ENCODE measurements at regions not wholly inside any gene's neighbourhood (a gene's known extent, or its start where the extent isn't known, plus 50 kb on each side); places are given as distances from the start of the nearest gene placed in this dataset.

GRCh38 chr6:138590796-138591709 lies 91.8 kb upstream of the NHSL1 start (continued):
- no peak for TF ChIP-seq LRRFIP1 (CRISPR knock-in tag; conservative IDR thresholded peaks at IDR 0.05)
- TF ChIP-seq ZHX2 (IDR thresholded peaks at IDR 0.05; ENCODE audit: low read depth), result no peak
- no peak for TF ChIP-seq ZHX2 (CRISPR knock-in tag; IDR thresholded peaks at IDR 0.05; ENCODE audit: borderline replicate concordance)
- TF ChIP-seq KDM5B (CRISPR knock-in tag; IDR thresholded peaks at IDR 0.05; ENCODE audit: borderline replicate concordance), result no peak
- no peak for TF ChIP-seq POGZ (CRISPR knock-in tag; IDR thresholded peaks at IDR 0.05)
- TF ChIP-seq PHF20 (CRISPR knock-in tag; IDR thresholded peaks at IDR 0.05), result no peak
- no peak for TF ChIP-seq ZMAT3 (CRISPR knock-in tag; conservative IDR thresholded peaks at IDR 0.05)
- no peak for TF ChIP-seq NONO (IDR thresholded peaks at IDR 0.05)
- TF ChIP-seq NONO (CRISPR knock-in tag; conservative IDR thresholded peaks at IDR 0.05), result no peak
- TF ChIP-seq WIZ (CRISPR knock-in tag; IDR thresholded peaks at IDR 0.05), result no peak
- TF ChIP-seq ZNF326 (CRISPR knock-in tag; IDR thresholded peaks at IDR 0.05; ENCODE audit: borderline replicate concordance), result no peak
- TF ChIP-seq MAFK (conservative IDR thresholded peaks at IDR 0.05 in 1 of 2, IDR thresholded peaks at IDR 0.05 in 1 of 2; ENCODE audit: low read length in 2 of 2), result no peak
- TF ChIP-seq ZNF547 (CRISPR knock-in tag; IDR thresholded peaks at IDR 0.05), result no peak
- no peak for TF ChIP-seq ZNF142 (CRISPR knock-in tag; IDR thresholded peaks at IDR 0.05)
- TF ChIP-seq MIXL1 (CRISPR knock-in tag; IDR thresholded peaks at IDR 0.05), result 0 out of 2 replicates have a peak, but pooled peaks have one; percentile 36
